ENCODE measurements at regions not wholly inside any gene's neighbourhood (a gene's known extent, or its start where the extent isn't known, plus 50 kb on each side); places are given as distances from the start of the nearest gene placed in this dataset.

DNA sequence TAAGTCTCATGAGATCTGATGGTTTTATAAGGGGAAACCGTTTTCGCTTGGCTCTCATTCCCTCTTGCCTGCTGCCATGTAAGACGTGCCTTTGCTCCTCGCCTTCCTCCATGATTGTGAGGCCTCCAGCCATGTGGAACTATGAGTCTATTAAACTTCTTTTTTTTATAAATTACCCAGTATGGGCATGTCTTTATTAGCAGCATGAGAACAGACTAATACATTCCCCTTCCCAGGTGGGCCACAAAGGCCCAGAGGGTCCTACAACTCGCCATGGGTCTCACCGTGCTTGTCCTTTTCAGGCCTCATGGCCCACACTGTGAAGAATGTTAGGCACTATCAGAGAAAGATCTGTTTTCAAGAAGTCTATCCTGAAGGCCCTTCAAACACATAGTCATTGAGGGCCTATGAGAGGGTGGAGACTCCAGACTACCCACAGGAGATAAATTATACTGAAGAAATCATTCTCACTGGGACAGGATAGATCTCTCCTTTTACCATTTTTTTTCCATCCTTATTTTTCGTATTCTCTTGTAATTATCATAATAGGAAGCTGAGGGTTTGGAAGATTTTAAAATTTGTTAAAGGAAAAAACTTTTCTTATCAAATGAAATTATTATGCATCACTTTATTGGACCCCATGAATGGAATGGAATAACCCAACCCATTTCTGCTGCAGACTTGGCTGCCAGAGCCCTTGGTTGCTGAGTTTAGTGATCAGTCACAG, 57.2 kb upstream of the EPCAM start:
- TF ChIP-seq POLR2A (IDR thresholded peaks at IDR 0.05) (no peak), EP300 (IDR thresholded peaks at IDR 0.05) (no peak)
- TF ChIP-seq, protein P1, sequence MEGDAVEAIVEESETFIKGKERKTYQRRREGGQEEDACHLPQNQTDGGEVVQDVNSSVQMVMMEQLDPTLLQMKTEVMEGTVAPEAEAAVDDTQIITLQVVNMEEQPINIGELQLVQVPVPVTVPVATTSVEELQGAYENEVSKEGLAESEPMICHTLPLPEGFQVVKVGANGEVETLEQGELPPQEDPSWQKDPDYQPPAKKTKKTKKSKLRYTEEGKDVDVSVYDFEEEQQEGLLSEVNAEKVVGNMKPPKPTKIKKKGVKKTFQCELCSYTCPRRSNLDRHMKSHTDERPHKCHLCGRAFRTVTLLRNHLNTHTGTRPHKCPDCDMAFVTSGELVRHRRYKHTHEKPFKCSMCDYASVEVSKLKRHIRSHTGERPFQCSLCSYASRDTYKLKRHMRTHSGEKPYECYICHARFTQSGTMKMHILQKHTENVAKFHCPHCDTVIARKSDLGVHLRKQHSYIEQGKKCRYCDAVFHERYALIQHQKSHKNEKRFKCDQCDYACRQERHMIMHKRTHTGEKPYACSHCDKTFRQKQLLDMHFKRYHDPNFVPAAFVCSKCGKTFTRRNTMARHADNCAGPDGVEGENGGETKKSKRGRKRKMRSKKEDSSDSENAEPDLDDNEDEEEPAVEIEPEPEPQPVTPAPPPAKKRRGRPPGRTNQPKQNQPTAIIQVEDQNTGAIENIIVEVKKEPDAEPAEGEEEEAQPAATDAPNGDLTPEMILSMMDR (IDR thresholded peaks at IDR 0.05): no peak
